ENCODE measurements at regions not wholly inside any gene's neighbourhood (a gene's known extent, or its start where the extent isn't known, plus 50 kb on each side); places are given as distances from the start of the nearest gene placed in this dataset.
"Not testable (repeated sequence)": the region's sequence is repeated elsewhere in the genome, so short reads cannot be mapped to it uniquely, and the experiment has no call there.

GRCh38 chr3:95343767-95344166, 1280.9 kb downstream of the NSUN3 start:
- Histone ChIP-seq H3K27ac (ENCODE audit: low read length) (no peak overlapping the region), H3K36me3 (ENCODE audit: control insufficient read depth, low read depth, low read length) (no peaks in the 10 kb centered on the region), H3K4me1 (ENCODE audit: control insufficient read depth, low read depth, low read length) (peaks cover 10% of the 10 kb centered on the region), H3K4me3 (ENCODE audit: low read length) (no peak overlapping the region), H3K9ac (ENCODE audit: low read length) (no peak overlapping the region), H3K9me3 (ENCODE audit: control insufficient read depth, low read depth, low read length) (no peaks in the 10 kb centered on the region), H3K27me3 (ENCODE audit: control insufficient read depth, insufficient read depth, low read length) (no peaks in the 10 kb centered on the region)

DNA sequence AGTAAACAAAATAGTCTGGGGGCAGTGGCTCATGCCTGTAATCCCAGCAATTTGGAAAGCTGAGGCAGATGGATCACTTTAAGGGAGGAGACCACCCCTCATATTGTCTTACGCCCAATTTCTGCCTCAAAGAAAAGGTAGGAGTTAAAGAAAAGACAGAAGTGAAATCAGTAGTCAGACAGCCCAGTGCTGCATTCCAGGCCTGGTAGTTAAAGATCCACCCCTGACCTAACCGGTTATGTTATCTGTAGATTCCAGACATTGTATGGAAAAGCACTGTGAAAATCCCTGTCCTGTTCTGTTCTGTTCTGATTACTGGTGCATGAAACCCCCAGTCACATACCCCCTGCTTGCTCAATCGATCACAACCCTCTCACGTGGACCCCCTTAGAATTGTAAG, 1285.1 kb downstream of the NSUN3 start:
- H3K27me3 ChIP-seq (ENCODE audit: control insufficient read depth, insufficient read depth, low read length); H3K27ac ChIP-seq (ENCODE audit: low read length): not testable (repeated sequence)

DNA sequence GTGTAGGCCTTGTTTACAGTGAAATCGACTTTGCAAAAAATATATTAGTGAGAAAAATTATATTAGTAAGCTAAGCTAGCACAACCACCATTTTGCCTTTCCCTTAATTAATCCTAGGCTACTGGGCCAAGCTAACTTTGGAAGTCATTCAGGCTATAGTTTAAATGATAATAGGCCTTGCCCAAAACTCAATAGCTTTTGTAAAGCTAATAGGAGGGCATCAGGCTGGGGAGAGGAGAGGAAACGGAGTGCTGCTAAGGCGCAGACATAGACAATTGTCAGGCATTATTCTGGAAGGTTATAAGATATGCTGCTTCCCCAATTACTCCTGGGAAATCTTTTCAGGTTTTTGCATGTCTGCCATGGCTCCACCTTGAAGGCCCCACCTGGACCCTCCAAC, 1286.0 kb downstream of the NSUN3 start:
- H3K4me1 ChIP-seq (ENCODE audit: control insufficient read depth, low read depth, low read length): peaks cover 9% of the 10 kb centered on the region
- no peak overlapping the region for H3K4me3 ChIP-seq (ENCODE audit: low read length)
- H3K27me3 ChIP-seq (ENCODE audit: control insufficient read depth, insufficient read depth, low read length): no peaks in the 10 kb centered on the region
- H3K36me3 ChIP-seq (ENCODE audit: control insufficient read depth, low read depth, low read length): no peaks in the 10 kb centered on the region
- no peak overlapping the region for H3K9ac ChIP-seq (ENCODE audit: low read length)
- H3K27ac ChIP-seq (ENCODE audit: low read length): no peak overlapping the region
- no peaks in the 10 kb centered on the region for H3K9me3 ChIP-seq (ENCODE audit: control insufficient read depth, low read depth, low read length)

More for the DNA sequence above, 1285.1 kb downstream of the NSUN3 start:
- H3K4me3 ChIP-seq (ENCODE audit: low read length); H3K9ac ChIP-seq (ENCODE audit: low read length); H3K36me3 ChIP-seq (ENCODE audit: control insufficient read depth, low read depth, low read length); H3K9me3 ChIP-seq (ENCODE audit: control insufficient read depth, low read depth, low read length): not testable (repeated sequence)
- H3K4me1 ChIP-seq (ENCODE audit: control insufficient read depth, low read depth, low read length): peaks cover 13% of the 10 kb centered on the region

DNA sequence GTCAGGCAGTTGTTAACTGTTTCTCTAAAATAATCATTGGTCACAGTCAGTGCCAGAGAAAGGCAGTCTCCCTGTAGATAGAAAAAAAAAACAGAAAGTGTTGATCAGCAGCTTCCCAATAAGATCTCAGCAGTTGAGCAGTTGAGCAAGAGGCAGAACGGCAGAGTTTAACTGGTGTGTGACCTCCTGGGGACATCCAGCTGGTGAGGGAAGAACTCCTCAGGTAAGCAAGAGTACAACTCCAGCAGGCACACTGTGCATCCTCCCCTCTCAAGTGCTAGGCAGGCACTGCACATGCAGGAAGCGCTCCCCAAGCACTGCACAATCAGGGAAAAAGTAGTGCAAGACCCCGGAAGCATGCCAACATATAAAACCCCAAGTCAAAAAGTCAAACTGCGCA, 1287.2 kb downstream of the NSUN3 start:
- H3K9ac ChIP-seq (ENCODE audit: low read length): no peak overlapping the region
- H3K36me3 ChIP-seq (ENCODE audit: control insufficient read depth, low read depth, low read length): no peaks in the 10 kb centered on the region
- H3K27me3 ChIP-seq (ENCODE audit: control insufficient read depth, insufficient read depth, low read length): no peaks in the 10 kb centered on the region
- no peak overlapping the region for H3K27ac ChIP-seq (ENCODE audit: low read length)
- peaks cover 19% of the 10 kb centered on the region for H3K4me1 ChIP-seq (ENCODE audit: control insufficient read depth, low read depth, low read length)
- no peak overlapping the region for H3K4me3 ChIP-seq (ENCODE audit: low read length)
- H3K9me3 ChIP-seq (ENCODE audit: control insufficient read depth, low read depth, low read length): no peaks in the 10 kb centered on the region

DNA sequence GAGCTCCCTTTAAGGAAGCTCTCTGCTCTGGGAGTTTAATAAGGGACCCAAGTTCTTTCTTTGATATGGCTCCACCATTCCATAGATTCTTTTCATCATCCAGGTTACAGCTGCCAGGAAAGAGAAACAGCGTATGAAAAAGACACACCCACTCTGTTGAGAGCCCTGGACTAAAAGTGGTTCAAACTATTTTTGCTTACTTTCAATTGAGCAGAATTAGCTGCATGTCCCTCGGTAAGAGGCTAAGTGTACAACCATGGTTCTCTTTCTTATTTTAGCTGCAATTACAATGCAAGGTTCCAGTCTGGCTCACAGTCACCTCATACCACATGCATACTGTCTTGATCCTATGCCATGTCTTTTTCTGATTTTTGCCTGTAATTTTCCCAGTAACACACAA, 1288.3 kb downstream of the NSUN3 start:
- Histone ChIP-seq H3K4me3 (ENCODE audit: low read length) (no peak overlapping the region), H3K4me1 (ENCODE audit: control insufficient read depth, low read depth, low read length) (peaks cover 25% of the 10 kb centered on the region), H3K27ac (ENCODE audit: low read length) (no peak overlapping the region), H3K9ac (ENCODE audit: low read length) (no peak overlapping the region), H3K36me3 (ENCODE audit: control insufficient read depth, low read depth, low read length) (no peaks in the 10 kb centered on the region), H3K27me3 (ENCODE audit: control insufficient read depth, insufficient read depth, low read length) (no peaks in the 10 kb centered on the region), H3K9me3 (ENCODE audit: control insufficient read depth, low read depth, low read length) (no peaks in the 10 kb centered on the region)

DNA sequence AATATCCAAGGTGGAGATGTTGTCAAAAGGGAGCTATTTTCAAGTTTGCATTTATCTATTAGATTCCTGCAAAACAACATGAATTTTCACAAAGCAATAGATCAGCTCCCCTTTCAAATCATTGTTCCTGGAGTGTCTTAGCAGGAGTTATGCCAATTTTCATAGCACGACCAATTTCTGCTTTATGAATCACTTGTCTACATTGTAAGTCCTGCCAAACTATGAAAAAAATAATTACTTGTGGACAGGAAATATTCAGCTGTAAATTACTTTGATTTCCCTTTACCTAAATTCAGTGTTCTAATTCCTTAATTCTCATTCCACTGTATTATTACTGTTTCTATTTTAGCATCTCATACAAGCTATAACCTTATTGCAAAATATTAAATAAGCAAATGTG, 1289.6 kb downstream of the NSUN3 start:
- Histone ChIP-seq H3K27me3 (ENCODE audit: control insufficient read depth, insufficient read depth, low read length) (no peaks in the 10 kb centered on the region), H3K36me3 (ENCODE audit: control insufficient read depth, low read depth, low read length) (no peaks in the 10 kb centered on the region), H3K4me3 (ENCODE audit: low read length) (no peak overlapping the region), H3K4me1 (ENCODE audit: control insufficient read depth, low read depth, low read length) (peaks cover 28% of the 10 kb centered on the region), H3K9me3 (ENCODE audit: control insufficient read depth, low read depth, low read length) (no peaks in the 10 kb centered on the region), H3K27ac (ENCODE audit: low read length) (no peak overlapping the region), H3K9ac (ENCODE audit: low read length) (no peak overlapping the region)

DNA sequence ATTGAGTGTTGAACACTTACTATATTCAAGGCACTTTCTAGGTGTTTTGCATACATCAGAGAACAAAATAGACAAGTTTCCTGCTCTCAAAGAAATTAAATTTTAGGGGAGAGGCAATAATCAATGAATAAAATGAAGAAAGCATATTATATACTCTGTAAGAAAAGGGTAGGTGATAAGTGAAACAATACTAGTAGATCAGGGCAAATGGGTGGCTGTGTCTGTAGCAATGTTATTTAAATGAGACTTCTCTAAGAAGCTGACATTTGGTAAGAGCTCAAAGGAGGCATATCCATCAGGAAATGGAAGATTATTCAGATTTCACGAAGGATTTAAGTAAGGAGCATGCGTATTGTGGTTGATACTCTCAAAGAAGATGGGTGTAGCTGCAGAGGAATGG, 1291.6 kb downstream of the NSUN3 start:
- Histone ChIP-seq H3K9ac (ENCODE audit: low read length) (no peak overlapping the region), H3K27me3 (ENCODE audit: control insufficient read depth, insufficient read depth, low read length) (no peaks in the 10 kb centered on the region), H3K9me3 (ENCODE audit: control insufficient read depth, low read depth, low read length) (no peaks in the 10 kb centered on the region), H3K27ac (ENCODE audit: low read length) (no peak overlapping the region), H3K4me1 (ENCODE audit: control insufficient read depth, low read depth, low read length) (peaks cover 23% of the 10 kb centered on the region), H3K36me3 (ENCODE audit: control insufficient read depth, low read depth, low read length) (no peaks in the 10 kb centered on the region), H3K4me3 (ENCODE audit: low read length) (no peak overlapping the region)

DNA sequence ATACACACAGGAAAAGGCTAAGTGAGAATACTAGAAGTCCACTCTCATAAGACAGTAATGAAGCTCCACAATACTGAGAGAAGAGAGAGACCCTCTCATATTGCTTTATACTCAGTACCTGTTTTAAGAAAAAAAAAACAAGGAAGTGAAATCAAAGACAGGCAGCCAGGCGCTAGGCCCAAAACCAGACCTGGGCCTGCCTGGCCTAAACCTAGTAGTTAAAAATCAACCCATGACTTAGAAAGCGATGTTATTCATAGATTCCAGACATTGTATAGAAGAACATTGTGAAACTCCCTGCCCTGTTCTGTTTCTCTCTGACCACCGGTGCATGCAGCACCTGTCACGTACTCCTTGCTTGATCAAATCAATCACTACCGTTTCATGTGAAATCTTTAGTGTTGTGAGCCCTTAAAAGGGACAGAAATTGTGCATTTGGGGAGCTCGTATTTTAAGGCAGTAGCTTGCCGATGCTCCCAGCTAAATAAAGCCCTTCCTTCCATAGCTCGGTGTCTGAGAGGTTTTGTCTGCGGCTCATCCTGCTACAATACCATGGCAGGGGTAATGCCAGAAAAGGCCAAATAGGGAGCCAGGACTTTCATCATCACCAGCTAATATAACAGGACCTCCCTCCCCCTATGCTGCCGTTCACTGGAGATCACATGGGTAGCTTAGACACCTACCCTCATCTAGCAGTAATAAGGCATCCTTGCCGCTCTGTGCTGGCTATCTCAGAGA, 1294.1 kb downstream of the NSUN3 start:
- no peaks in the 10 kb centered on the region for H3K9me3 ChIP-seq (ENCODE audit: control insufficient read depth, low read depth, low read length)
- H3K27ac ChIP-seq (ENCODE audit: low read length): no peak overlapping the region
- no peaks in the 10 kb centered on the region for H3K36me3 ChIP-seq (ENCODE audit: control insufficient read depth, low read depth, low read length)
- H3K9ac ChIP-seq (ENCODE audit: low read length): no peak overlapping the region
- H3K4me1 ChIP-seq (ENCODE audit: control insufficient read depth, low read depth, low read length): peaks cover 23% of the 10 kb centered on the region
- H3K27me3 ChIP-seq (ENCODE audit: control insufficient read depth, insufficient read depth, low read length): no peaks in the 10 kb centered on the region
- H3K4me3 ChIP-seq (ENCODE audit: low read length): no peak overlapping the region

GRCh38 chr3:95387242-95388021, 1324.6 kb downstream of the NSUN3 start:
- no peaks in the 10 kb centered on the region for H3K36me3 ChIP-seq (ENCODE audit: control insufficient read depth, low read depth, low read length)
- H3K4me1 ChIP-seq (ENCODE audit: control insufficient read depth, low read depth, low read length): no peaks in the 10 kb centered on the region
- H3K27me3 ChIP-seq (ENCODE audit: control insufficient read depth, insufficient read depth, low read length): no peaks in the 10 kb centered on the region
- no peak overlapping the region for H3K9ac ChIP-seq (ENCODE audit: low read length)
- no peaks in the 10 kb centered on the region for H3K9me3 ChIP-seq (ENCODE audit: control insufficient read depth, low read depth, low read length)
- no peak overlapping the region for H3K4me3 ChIP-seq (ENCODE audit: low read length)
- no peak overlapping the region for H3K27ac ChIP-seq (ENCODE audit: low read length)

DNA sequence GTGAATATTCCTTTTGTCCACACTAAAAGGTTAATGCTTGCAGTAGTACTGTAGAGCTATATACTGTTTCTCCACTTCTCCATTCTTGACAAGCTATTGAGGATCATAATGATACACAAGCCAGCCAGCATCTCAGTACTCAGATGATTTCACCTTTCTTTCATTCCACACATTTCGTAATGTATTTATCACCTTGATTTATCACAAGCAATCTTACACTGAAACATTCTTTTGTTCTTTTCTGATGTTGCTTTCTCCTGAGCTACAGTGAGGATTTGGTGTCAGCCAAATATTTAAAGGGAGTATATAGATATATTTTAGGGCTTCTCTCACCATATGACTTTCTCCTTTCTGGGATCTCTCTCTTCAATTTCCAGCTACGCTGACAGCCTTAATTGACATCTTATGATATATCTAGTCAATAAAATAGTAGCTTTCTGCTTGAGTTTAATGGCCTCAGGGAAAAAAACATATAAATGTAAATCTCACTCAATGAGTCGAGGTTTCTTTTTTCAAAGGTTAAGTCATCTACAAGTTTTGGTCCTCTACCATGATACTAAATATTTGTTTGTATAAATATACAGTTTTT, 1327.0 kb downstream of the NSUN3 start:
- no peaks in the 10 kb centered on the region for H3K4me1 ChIP-seq (ENCODE audit: control insufficient read depth, low read depth, low read length)
- H3K36me3 ChIP-seq (ENCODE audit: control insufficient read depth, low read depth, low read length): no peaks in the 10 kb centered on the region
- H3K9ac ChIP-seq (ENCODE audit: low read length): no peak overlapping the region
- H3K4me3 ChIP-seq (ENCODE audit: low read length): no peak overlapping the region
- H3K27me3 ChIP-seq (ENCODE audit: control insufficient read depth, insufficient read depth, low read length): no peaks in the 10 kb centered on the region
- no peak overlapping the region for H3K27ac ChIP-seq (ENCODE audit: low read length)
- no peaks in the 10 kb centered on the region for H3K9me3 ChIP-seq (ENCODE audit: control insufficient read depth, low read depth, low read length)

DNA sequence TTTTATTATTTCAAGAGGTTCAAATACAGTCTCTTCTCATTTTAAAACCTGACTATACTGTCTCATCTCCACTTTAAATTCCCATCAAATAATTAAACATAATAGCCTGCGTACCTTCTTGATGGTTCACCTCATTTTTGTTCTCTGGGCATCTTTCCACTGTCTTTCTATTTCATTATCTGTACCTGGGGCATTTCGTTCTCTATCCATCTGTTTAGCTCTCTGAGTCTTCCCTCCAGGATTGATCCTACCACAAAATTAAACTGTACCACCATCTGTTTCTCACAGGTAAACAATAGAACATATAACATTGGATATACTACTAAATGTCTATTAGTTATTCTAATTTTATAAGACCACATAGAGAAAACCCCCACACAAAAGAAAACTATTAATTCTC, 1331.4 kb downstream of the NSUN3 start:
- H3K36me3 ChIP-seq (ENCODE audit: control insufficient read depth, low read depth, low read length): no peaks in the 10 kb centered on the region
- H3K27me3 ChIP-seq (ENCODE audit: control insufficient read depth, insufficient read depth, low read length): no peaks in the 10 kb centered on the region
- H3K4me1 ChIP-seq (ENCODE audit: control insufficient read depth, low read depth, low read length): no peaks in the 10 kb centered on the region
- H3K4me3 ChIP-seq (ENCODE audit: low read length): no peak overlapping the region
- H3K27ac ChIP-seq (ENCODE audit: low read length): no peak overlapping the region
- no peaks in the 10 kb centered on the region for H3K9me3 ChIP-seq (ENCODE audit: control insufficient read depth, low read depth, low read length)
- H3K9ac ChIP-seq (ENCODE audit: low read length): no peak overlapping the region

All from iPS-18a (cell line).